GM12873 (cell line): ENCODE measurements at regions not wholly inside any gene's neighbourhood (a gene's known extent, or its start where the extent isn't known, plus 50 kb on each side); places are given as distances from the start of the nearest gene placed in this dataset.

ENCODE experiments used
- CTCF ChIP-seq: IDR thresholded peaks from 2 replicates; pipeline ENCODE4 v1.5.1; 2012; ENCODE audit warnings: low read depth, mild to moderate bottlenecking, moderate library complexity, low read length, control low read depth; ENCODE audit not compliant: insufficient read depth; ENCODE audit errors: missing control alignments

DNA sequence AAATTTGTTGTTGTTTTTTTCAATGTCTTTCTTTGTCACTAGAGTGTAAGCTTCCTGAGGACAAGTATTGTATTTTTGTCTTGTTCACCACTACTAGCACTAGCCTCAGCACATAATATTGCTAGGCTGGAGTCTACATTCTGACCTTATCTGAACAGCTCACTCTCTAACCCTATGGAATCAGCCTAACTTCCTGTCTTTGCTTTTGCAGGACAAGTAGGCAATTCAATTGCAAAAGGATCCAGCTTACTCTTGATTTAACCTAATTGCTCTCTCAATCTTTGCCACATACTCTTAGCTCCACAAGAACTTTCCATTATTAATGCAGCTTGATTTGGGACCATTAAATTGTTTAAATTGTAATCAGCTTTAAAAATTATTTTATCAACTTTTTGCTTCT, 308.5 kb downstream of the MAN2A1 start:
- TF ChIP-seq CTCF: no peak

DNA sequence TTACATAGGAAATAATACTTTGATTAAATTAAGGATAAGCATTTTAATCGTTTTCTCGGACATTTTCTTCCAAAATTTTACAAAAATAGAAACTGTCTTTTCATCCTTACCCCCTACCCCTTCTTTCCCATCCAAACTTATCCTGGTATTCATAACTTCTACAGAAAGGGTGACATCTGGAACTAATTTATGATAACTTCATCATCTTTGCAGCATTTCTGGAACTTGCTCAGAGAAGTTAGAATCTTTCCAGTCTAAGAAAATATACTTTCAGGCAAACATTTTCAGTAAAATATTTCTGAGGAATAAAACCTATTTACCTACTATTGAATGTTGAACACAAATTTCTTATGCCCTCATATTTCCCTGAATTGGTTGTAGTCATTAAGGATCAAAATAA, 309.0 kb downstream of the MAN2A1 start:
- TF ChIP-seq CTCF: no peak

DNA sequence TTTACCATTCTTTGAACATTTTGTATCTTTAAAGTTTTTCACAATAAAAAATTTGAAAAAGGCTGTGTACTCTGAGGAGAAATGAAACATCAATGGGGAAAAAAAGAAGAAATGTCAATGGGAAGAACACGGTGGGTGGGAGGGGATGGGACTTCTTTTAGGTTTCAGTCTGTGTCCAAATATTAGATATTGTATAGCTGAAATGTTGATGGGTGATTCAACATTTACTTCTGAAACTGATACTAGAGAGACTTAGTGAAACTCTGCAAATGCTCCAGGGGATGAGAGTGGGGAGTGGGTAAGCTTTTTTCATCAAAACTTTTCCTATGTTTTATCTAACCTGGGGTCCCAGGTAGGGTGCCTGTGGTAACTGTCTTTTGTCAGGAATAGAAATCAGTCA, 311.9 kb downstream of the MAN2A1 start:
- no peak for TF ChIP-seq CTCF

DNA sequence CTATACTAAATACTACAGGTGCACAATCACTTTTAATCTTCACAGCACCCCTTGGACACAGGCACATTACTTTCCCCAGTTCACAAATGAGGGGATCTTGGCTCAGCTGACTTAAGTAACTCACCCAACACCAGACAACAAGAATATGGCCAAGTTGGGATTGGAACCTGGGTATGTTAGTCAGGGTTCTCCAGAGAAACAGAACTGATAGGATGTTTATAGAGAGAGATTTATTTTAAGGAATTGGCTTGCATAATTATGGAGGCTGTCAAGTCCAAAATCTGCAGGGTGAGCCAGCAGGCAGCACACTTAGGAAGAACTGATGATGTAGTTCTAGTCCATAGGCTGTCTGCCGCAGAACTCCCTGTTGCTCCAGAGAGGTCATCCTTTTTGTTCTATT, 312.9 kb downstream of the MAN2A1 start:
- no peak for TF ChIP-seq CTCF

DNA sequence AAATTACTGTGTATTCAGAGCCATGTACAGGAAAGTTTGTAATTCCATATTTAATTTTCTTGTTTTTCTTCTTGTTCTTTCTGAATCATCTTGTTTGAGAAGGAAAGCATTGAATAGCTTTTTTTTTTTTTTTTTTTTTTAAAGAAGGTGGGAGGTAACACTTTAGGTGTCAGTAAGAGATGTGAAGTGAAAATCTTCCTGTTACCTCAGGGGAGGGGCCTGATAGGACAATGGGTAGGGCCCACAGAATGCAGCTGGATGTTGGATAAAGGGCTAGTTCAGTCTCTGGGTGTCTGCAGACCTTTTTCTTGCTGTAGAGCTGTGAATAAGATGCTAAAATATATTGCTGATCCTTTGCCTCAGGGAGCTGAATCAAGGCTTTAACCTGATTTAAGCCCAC, 317.4 kb downstream of the MAN2A1 start:
- no peak for TF ChIP-seq CTCF

DNA sequence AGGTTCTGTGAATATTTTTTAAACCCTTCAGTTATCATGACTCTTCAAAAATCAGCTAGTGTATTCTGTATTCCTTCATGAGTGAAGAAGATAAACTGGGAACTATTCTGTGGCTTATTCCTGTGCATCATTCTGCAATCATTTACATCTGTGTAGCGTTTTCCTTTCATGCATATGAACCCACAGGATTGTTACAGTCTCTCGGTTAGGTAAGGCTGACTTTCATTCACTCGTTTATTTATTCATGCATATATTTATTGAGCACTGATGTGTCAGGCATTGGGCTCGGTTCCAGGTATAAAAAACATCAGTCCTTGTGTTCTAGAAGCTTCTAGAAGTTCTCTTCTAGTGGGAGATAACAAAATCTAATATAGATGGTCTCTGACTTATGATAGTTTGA, 318.4 kb downstream of the MAN2A1 start:
- TF ChIP-seq CTCF: no peak

DNA sequence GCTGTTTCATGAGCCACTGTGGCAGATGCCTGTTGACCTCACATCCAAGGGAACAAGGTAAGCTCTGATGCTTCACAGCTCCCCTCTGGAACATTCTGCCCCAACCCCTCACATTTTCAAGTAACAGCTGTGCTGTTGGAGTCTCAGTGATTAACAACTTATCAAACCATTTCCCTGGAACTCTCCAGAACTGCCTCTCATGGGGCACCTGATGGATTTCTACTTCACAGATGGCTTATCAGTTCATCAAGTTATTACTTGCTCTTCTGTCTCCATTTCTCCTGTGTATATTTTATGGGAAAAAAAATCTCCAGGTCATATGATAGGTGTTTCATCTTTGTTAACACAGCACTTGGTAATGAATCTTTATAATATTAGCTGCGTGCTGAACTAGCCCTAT, 322.4 kb downstream of the MAN2A1 start:
- no peak for TF ChIP-seq CTCF

DNA sequence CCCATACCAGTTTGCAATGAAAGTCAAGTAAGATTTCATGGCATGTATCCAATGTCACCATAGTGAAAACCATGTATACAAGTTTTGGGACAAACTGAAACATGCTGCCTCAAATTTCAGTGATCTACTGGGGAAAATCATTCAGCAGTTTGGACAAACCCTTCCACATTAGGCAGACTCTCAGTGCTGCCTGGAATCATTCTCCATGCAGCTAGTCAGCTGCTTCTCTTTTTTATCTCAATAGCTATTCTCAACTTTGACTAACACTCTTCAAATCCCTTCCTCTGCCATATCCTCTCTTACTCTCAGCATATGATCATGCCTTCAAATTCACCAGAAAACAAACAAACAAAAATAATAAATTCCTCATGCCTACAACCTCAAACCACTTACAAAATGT, 323.3 kb downstream of the MAN2A1 start:
- no peak for TF ChIP-seq CTCF
